ENCODE measurements at regions not wholly inside any gene's neighbourhood (a gene's known extent, or its start where the extent isn't known, plus 50 kb on each side); places are given as distances from the start of the nearest gene placed in this dataset.
"Not testable (repeated sequence)": the region's sequence is repeated elsewhere in the genome, so short reads cannot be mapped to it uniquely, and the experiment has no call there.

DNA sequence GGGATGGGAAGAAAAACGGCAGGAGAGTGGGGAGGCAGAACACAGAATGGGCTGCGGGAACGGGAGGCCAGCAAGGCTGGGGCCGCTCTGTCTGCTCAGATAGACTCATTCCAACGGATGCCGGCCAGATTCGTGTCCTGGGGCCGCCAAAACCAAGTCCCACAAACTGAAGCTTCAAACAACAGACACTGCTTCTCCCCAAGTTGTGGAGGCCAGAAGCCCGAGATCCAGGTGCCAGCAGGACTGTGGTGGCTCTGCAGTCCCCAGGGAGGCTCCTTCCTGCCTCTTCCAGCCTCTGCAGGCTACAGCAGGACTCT, 100.6 kb downstream of the ADRA2C start:
- DNase-seq (ENCODE audit: low spot score), result no peak

DNA sequence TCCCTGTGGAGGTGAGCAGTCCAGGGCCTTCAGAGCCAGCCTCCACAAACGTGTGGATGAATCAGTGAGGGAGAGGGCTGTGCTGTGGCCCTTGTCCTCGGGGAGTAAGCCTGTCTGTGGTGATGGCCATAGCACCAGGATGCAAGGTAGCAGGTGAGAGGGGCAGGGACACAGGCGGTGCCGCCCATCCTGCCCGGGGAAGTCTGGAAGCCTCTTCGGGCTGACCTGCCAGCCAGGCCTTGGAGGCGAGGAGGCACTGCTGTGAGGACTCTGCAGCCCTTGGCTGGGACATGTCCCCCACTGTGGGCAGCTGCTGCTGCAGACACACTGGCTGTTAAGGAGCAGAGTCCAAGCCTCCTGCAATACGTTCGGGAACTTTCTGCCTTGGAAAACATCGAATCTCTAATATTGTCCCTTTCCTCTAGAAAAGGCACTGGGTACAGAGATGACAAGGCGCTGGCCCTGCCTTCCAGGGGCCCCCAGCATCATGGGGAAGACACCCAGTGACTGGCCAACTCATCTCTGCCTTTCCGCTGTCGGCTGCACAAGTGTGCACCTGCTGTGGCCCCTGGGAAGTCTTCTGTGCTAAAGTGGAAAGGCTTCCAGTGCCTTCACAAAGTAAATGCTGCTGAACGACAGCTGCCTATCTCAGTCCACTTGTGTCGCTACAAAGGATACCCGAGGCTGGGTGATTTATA, 101.4 kb downstream of the ADRA2C start:
- no peak for DNase-seq (ENCODE audit: low spot score)

DNA sequence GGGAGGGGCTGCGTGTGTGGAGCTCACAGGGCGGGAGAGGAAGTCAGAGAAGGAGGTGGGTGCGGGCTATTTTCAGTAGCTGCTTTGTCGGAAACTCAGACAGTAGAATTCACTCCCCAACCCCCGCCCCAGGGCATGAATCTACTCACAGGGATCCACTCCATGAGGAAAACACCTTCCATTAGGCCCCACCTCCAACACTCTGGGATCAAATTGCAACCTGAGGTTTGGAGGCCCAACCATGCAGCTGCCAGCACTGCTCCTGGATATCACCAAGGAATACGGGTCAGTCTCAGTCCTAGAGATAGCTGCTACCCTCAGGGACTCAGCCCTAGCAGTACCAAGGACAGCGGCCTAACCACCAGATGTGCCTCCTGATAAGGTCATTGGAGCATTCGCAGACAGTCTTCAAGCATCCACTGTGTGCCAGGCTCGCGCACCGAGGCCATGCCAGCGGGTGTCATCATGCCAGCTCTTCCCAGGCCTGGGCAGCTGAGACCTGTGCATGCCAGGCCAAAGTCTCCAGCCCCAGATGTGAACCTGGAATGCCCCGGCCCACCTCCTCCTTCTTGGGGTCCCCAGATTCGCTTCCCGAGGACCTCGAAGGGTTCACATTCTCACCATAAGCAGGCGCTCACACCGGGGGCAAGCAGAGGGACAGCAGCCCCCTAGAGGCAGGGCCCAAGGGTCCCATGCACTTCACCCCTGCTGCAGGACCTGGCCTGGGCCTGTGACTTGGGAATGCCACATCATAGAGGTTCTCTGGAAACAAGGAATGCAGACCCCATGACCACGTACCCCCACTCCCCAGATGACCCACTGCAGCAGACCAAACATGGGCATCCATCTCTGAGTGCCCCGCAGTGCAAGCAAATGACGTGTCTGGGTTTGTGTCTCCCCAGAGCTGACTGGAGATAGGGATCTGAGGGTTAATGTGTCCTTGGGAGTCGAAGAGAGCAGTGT, 102.3 kb downstream of the ADRA2C start:
- DNase-seq (ENCODE audit: low spot score), result no peak

DNA sequence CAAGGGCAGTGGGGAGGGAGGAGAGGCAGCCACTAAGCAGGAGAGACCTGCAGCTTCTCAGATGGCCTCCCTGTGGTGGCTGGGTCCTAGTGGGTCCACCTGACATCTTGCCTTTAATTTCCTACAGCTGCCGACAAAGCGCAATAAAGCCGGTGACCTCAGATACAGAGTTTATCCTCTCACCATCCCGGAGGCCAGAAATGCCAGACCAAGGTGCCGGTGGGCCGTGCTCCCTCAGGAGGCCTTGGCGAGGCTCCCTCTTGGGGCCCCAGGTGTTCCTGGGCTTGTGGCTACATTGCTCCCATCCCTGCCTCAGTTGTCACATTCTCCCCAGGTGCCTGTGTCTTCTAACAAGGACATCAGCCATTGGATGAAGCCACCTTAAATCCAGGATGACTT, 103.0 kb downstream of the ADRA2C start:
- no peak for DNase-seq (ENCODE audit: low spot score)

DNA sequence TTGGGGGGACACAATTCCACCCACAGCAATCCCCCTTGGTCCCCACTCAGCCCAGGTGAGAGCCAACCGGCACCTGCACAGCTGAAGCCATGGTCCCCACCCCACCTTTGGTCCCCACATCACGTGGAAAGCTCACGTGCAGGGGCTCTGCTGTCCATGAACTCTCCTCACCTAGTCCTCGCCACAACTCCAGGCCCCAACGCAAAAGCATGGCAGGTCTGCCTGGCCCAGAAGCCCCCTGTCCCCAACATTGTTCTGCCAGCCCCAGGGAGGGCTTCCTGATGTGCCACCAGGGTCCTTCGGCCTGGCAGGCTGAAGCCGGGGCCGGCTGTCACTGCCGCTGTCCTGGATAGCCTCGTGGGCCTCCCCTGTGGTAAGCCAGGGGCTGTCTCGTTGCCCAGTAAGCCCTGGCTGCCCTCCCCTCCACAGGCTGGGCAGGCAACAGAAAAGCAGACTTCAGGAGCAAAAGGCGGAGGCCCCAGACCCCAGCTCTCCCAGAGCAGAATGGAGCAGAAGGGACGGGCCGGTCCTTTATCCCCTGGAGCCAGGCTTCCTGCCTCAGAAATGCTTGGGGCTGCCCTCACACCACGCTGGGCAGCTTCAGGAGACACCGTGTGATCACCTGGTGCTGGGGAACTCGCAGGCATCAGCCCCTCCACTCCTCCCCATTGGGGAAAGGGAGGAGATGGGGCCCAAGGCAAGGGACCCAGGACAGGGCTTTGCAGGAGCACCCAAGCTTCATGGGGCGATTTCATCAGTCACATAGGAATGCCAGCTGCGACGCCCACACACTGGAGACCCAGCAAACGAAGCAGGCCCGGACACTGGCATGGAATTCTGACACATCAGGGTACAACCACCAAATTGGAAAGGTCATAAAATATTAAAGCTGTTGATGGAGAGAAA, 103.7 kb downstream of the ADRA2C start:
- no peak for DNase-seq (ENCODE audit: low spot score)

DNA sequence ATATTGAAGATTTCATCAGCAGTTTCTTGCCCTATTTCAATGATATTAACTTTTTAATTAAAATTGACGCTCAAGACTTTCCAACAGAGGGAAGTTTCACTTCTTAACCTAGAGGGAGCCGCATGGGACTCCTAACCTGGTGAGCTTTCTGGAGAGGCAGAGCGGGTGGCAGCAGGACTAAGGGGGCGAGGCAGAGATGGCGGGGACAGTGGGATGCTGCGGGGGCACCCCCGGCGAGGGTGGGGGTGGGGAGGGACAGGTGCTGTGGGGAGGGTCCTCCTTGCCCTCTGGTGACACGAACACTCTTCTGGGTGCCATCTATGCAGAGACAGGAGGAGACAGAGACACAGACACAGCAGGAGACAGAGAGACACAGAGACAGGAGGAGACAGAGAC, 104.4 kb downstream of the ADRA2C start:
- DNase-seq (ENCODE audit: low spot score), result no peak

DNA sequence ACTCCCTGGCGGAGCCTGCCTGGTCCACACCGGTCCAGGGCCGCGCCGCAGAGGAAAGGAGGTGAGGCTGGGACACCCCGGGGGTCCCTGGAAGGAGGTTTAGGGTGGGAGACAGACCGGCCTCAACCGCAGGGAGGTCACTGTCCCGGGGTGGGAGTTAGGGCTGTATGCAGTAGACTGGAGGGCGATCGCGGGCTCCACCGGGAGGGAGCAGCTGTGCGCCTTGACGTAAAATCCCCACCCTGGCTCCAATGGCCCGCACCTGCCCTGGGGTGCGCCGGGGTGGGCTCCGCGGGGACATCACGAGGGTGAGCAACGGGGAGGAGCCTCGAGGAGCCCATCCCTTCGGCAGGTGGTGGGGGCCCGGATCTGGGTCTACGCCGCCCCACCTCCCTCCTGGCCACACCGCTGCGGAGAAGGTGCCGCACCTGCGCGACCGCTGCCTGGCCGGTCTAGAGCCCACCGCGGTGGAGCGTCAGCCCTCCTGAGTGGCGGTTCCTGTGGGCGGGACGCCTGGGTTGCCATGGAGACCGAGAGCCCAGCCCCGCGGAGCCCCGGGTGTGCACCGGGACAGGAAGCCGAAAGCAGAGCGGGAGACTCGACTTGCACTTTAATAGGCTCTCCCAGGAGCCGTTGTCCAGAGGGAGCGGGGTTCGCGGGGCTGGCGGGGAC, 105.1 kb downstream of the ADRA2C start:
- no peak for DNase-seq (ENCODE audit: low spot score)

DNA sequence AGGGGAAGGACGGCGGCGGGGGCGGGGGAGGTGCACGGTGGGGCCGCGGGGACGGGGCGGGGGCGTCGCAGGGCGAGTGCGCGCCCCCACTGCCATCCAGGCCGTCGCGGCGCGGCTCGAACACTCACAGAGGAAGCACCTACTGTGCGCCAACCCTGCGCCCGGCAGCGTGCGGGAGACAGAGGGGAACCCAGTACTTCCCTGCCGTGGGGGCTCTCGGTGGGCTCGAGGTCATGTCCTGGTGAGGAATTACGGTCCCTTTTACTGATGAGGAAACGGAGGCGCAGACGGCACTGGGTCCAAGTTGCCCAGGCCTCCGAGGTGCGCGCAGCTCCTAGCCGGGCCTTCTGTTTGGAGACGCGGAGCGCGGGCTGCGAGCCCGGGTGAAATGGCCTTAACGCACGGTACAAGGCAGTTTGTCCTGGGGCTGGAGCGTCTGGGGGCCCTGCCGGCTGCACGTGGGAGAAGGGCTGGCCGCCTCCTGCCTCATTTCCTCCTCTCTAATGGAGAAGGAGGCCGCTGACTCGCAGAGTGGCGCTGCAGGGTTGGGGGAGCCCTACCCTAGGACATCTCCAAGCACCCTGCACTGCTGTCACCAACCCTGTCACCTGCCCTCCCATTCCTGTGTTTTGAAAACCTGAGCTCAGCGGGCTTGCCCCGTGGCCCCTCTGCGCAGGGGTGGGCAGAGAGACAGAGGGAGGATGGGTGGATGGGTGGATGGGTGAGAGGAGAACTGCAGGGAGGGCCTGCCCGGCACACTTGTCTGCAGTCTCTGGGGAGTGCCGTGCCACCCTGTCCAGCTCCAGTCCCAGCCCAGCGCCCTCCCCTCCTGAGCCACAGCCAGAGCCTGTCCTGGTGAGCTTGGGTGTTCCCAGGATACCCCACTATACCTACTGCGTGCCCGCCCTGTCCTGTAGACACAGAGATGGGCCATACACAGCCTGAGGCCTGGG, 106.0 kb downstream of the ADRA2C start:
- DNase-seq (ENCODE audit: low spot score), result no peak

DNA sequence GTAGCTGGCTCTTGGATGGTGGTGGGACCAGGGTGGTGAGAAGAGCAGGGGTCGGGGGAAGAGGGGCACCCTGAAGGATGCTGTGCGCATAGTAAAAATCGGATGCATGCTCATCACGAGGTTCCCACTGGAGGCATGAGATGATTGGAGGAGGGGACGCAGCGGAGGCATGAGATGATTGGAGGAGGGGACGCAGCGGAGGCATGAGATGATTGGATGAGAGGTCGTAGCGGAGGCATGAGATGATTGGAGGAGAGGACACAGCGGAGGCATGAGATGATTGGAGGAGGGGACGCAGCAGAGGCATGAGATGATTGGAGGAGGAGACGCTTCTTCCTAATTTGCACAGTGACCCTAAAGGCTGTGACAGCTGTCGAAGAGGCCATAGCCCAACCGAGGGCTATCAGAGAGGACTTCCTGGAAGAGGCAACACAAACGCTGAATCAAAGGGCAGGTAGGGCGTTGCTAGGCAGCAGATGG, 106.7 kb downstream of the ADRA2C start:
- DNase-seq (ENCODE audit: low spot score), result no peak

DNA sequence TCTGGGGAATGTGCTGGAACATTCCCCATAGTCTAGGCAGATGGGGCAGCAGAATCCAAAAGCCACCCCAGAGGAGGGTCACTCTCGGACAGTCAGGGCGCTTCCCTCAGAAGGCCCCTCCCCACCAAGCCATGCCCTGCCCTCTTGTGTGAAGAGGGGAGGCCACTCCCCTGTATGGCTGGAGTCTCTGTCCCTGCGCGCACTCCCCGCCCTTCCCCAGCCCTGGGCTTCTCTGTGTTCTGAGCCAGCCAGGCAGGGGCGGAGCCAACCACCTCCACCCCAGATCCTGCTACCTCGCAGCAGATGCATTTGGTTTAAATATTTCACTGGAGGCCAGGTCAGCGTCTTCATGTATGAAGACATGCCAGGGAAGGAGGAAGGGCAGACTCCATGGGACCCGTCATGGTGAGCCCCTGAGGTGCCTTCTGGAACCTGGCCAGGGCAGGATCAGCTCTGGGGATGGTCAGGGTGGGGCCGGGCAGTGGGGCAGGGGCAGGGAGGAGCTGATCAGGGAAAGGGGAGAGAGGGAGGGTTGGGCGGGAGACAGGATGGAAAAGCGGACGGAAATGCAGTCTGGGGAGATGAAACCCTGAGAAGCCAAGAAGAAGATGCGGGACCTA, 107.3 kb downstream of the ADRA2C start:
- no peak for DNase-seq (ENCODE audit: low spot score)

DNA sequence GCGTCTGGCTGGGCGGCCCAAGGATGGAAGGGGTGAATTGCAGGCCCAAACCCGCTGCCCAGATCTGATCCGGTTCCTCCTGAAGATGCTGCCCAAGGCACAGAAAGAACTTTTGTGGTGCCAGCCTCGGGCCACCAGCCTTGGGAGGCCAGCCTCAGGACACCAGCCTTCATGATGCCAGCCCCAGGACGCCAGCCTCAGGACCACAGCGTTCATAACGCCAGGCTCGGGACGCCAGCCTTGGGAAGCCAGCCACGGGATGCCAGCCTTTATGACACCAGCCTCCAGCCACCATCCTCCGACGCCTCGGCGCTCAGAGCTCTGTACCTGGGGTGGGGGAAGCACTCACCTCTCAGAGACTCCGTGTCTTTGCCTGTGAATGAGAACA, 107.8 kb downstream of the ADRA2C start:
- no peak for DNase-seq (ENCODE audit: low spot score)

DNA sequence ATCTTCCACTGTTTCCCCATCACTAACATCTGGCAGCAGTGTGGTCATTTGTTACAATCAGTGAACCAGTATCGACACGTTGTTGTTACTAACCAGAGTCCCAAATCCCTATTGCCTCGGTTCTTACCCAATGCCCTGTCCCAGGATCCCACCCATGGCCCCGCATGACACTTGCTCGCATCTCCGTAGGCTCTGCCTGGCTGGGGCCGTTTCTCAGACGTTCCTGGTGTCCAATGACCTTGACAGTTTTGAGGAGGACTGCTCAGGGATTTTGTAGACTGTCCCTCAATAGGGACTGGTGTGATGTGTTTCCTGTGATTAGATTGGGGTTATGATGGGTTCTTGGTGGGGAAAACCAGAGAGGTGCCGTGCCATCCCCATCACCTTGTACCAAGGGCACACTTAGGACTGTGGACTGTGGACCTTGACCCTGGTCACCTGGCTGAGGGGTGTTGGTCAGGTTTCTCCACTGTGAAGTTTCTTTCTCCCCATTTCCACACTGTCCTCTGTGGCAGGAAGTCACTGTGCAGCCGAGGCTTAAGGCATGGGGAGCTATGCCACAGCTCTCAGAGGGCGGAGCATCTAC, 108.4 kb downstream of the ADRA2C start:
- DNase-seq (ENCODE audit: low spot score), result no peak

DNA sequence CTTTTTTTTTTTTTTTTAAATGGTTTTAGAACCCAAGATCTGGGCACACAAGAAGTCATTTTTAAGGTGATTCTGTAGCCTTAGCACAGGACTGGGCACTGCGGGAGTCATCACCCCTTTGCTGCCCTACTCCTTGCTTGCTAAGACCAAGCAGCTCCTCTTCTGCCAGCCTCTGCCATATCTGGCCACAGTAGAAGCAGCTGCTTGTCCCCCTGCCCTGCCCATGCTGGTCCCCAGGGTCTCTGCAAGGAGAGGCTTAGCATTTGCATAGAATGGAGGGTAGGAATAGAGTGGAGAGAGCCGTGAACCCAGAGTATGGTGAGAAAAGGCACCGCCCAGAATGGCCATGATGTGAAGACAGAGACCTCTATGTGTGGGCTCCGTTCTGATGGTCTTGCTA, 109.3 kb downstream of the ADRA2C start:
- DNase-seq (ENCODE audit: low spot score), result no peak

DNA sequence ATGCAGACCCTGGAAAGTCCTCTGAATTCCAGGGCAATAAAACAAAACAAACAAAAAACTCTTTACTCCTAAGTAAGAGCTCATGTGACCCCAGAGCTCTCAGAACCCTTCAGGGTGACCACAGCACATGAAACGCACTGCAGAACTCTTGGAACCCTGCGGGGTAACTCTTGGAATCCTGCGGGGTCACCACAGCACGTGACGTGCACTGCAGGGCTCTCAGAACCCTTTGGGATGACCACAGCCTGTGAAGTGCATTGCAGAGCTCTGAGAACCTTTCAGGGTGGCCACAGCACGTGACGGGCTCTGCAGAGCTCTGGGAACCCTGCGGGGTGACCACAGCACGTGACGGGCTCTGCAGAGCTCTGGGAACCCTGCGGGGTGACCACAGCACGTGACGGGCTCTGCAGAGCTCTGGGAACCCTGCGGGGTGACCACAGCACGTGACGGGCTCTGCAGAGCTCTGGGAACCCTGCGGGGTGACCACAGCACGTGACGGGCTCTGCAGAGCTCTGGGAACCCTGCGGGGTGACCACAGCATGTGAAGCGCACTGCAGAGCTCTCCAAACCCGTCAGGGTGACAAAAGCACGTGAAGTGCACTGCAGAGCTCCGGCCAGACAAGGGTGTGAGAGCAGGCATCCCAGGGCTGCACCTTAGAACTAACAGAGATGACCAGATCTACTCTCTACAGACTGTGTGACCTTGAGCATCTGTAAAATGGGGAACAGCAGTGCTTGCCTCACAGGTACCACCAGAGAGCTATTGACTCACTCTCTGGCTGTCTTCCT, 110.1 kb downstream of the ADRA2C start:
- DNase-seq (ENCODE audit: low spot score), result not testable (repeated sequence)

DNA sequence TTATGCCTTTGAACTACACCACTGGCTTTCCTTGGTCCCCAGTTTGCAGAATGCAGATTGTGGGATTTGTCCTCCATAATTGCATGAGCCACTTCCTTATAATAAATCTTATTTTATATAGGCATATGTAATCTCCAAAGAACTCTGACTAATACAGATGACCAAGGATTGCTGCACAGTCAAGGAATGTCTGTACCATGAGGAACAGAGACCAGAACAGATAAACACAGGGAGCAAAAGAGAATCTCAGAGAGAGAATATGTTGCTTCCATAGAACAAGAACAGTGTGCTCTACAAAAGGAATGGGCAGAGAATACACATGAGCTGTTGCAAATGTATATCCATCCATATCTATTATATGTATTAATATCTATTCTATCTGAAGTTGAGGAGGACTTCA, 111.1 kb downstream of the ADRA2C start:
- DNase-seq (ENCODE audit: low spot score), result no peak

DNA sequence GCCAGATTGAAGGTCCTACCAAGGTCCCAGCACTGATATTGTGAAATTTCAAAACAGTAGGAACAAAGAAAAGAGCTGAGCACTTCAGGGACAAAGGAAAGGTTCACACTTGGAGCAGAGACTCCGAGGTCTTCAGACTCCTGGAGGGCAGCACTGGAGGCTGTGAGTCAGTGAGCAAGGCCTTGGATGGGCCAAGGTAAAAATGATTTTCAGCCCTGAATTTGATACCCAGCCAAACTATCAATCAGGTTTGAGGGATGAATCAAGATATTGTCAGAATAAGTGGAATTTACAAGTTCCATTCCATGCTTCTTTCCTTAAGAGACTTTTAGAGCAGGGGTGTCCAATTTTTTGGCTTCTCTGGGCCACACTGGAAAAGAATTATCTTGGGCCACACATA, 111.7 kb downstream of the ADRA2C start:
- no peak for DNase-seq (ENCODE audit: low spot score)

DNA sequence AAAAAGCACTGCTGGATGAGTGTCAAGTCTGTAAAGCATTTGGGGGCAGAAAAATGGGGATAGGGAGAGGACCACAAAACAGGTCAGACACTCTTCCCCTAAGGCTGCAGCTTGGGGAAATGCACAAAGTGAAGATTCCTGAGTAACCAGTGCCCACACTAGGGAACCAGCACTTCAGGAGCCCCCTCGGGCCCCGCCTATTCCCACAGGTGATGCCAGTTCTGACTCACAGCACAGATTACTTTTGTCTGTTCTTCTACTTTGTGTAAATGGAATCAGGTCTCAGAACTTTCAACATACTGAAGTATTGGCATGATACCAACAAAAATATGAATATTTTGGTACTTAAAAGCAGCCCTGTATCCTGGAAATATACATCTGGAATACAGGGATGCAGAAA, 112.5 kb downstream of the ADRA2C start:
- no peak for DNase-seq (ENCODE audit: low spot score)

DNA sequence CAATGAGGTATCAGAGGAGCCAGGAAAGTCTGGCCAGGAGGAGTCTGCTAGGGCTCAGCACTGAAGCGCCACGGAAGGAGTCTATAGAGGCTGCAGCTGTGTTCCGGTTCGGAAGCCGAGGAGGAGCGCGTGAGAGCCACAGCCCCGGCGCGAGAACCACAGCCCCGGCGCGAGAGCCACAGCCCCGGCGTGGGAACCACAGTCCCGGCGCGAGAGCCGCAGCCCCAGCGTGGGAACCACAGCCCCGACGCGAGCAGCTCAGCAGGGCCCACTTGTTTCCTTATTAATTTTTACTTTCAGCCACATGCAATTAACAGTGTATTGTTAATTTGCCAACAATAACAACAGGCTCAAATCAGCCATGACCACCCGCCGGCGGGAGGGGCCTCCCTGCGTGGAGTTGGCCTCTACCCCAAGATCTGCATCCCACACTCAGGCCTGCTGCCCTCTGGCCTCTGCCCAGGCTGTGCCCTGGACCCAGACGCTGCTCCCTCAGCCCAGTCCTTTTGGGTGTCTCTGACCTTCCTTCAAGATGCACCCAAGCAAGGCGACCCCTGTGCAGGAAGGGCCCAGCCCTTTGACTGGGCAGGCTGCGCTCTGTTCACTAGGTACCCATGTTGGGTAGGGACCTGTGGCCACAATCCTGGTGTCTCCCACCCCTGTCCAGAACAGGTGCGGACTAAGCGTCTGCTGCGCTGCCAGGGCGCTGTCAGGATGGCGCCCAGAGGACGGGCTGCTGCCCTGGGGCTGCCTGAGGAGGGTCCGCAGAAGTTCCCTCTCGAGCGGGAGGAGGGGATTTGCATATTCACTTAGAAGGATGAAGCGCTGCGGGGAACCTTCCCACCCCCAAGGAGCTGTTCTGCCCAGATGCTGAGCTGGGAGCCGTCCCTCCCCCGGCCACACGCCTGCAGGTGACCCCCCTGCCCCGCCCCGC, 113.8 kb downstream of the ADRA2C start:
- no peak for DNase-seq (ENCODE audit: low spot score)

Measured in globus pallidus (tissue), 1 donor.